ENCODE measurements at regions not wholly inside any gene's neighbourhood (a gene's known extent, or its start where the extent isn't known, plus 50 kb on each side); places are given as distances from the start of the nearest gene placed in this dataset.

- DNase-seq (ENCODE audit: low read depth, low spot score) (no peak), FAIRE-seq (no peak)
- Histone ChIP-seq H4K20me1 (replicated peaks; ENCODE audit: control insufficient read depth, extremely low read depth, insufficient read depth, low read length) (no peaks in the 10 kb centered on the region), H3K27ac (ENCODE audit: insufficient read depth, low read depth, low read length) (no peak overlapping the region), H3K27me3 (ENCODE audit: control insufficient read depth in 2 of 2, insufficient read depth in 2 of 2, low read length in 2 of 2) (no peaks in the 10 kb centered on the region), H3K4me3 (replicated peaks in 1 of 3; ENCODE audit: insufficient read depth in 1 of 3, low read depth in 1 of 3, low read length in 3 of 3) (no peak overlapping the region), H3K9me1 (replicated peaks; ENCODE audit: control insufficient read depth, extremely low read depth, insufficient read depth, low read length) (no peaks in the 10 kb centered on the region), H3K9me3 (replicated peaks; ENCODE audit: control insufficient read depth, insufficient read depth, low read length) (no peaks in the 10 kb centered on the region), H2AFZ (ENCODE audit: low read depth, low read length) (no peak overlapping the region), H3K9ac (replicated peaks; ENCODE audit: extremely low read depth, insufficient read depth, low read length) (no peak overlapping the region), H3K36me3 (ENCODE audit: control insufficient read depth in 2 of 2, extremely low read depth in 1 of 2, insufficient read depth in 2 of 2, low read length in 2 of 2) (no peaks in the 10 kb centered on the region), H3K4me1 (ENCODE audit: control insufficient read depth, extremely low read depth, insufficient read depth, low read length) (no peaks in the 10 kb centered on the region), H3K4me2 (ENCODE audit: insufficient read depth, low read length) (no peak overlapping the region), H3K79me2 (ENCODE audit: control insufficient read depth, insufficient read depth, low read length) (no peaks in the 10 kb centered on the region)
- CTCF ChIA-PET, result no interaction called here
- BruUV-seq (replicated peaks), result no TSS peak
- intact Hi-C loops (cut with micrococcal nuclease) (no loop called here), dilution Hi-C loops (cut with MboI; ENCODE audit: extremely low pct_ligation_motif_present, low sequenced_read_pairs) (no loop called here)
- POLR2A ChIA-PET, result no interaction called here
- TF ChIP-seq FOS (IDR thresholded peaks at IDR 0.05; ENCODE audit: borderline replicate concordance, insufficient read depth, low read length), result no peak
- no peak for TF ChIP-seq MAX (IDR thresholded peaks at IDR 0.05; ENCODE audit: insufficient read depth, insufficient read length)
- TF ChIP-seq MYC (IDR thresholded peaks at IDR 0.05; ENCODE audit: low read depth, low read length), result no peak
- TF ChIP-seq POLR2AphosphoS5 (IDR thresholded peaks at IDR 0.05; ENCODE audit: insufficient read depth, low read depth, low read length), result no peak
- no peak for TF ChIP-seq EZH2 (IDR thresholded peaks at IDR 0.05; ENCODE audit: borderline replicate concordance, low read depth, low read length, severe bottlenecking)
- no peak for TF ChIP-seq POLR2A (IDR thresholded peaks at IDR 0.05; ENCODE audit: low read depth, low read length)
- TF ChIP-seq CTCF (IDR thresholded peaks at IDR 0.05; ENCODE audit: extremely low read depth in 1 of 2, insufficient read depth in 1 of 2, low read depth in 1 of 2, low read length in 2 of 2), result no peak
- no peak for TF ChIP-seq GATA2 (IDR thresholded peaks at IDR 0.05; ENCODE audit: insufficient read depth, insufficient read length, low read depth, low read length)
- TF ChIP-seq JUN (IDR thresholded peaks at IDR 0.05; ENCODE audit: borderline replicate concordance, insufficient read depth, insufficient read length, low read depth), result no peak
Observed at GRCh38 chr14:43640718-43641267, 866.3 kb downstream of the FSCB start.

Data from endothelial cell of umbilical vein (primary cell).